ENCODE measurements at regions not wholly inside any gene's neighbourhood (a gene's known extent, or its start where the extent isn't known, plus 50 kb on each side); places are given as distances from the start of the nearest gene placed in this dataset.

GRCh38 chr2:15058015-15058720 lies 425.7 kb downstream of the LRATD1 start:
- ATAC-seq: peak; percentile 64
- intact Hi-C loops (cut with DNase I, micrococcal nuclease): no loop called here
- ChIA-PET POLR2A (no interaction called here), CTCF (interaction anchor here (0.7 to 1.7 kb wide), 5 partner anchors 21 to 177 kb away, joined by 3 read pairs; no protein-coding TSS in a partner anchor)
- no peaks in the 10 kb centered on the region for H3K36me3 Mint-ChIP-seq (ENCODE audit: low read depth)
- peak; percentile 41 for DNase-seq
- H3K4me1 Mint-ChIP-seq: no peaks in the 10 kb centered on the region
- no peaks in the 10 kb centered on the region for H3K9me3 Mint-ChIP-seq (ENCODE audit: low read depth)
- peaks cover 13% of the 10 kb centered on the region for H3K27me3 Mint-ChIP-seq
- H3K27ac Mint-ChIP-seq: no peak overlapping the region
- no peak overlapping the region for H3K4me3 Mint-ChIP-seq

DNA sequence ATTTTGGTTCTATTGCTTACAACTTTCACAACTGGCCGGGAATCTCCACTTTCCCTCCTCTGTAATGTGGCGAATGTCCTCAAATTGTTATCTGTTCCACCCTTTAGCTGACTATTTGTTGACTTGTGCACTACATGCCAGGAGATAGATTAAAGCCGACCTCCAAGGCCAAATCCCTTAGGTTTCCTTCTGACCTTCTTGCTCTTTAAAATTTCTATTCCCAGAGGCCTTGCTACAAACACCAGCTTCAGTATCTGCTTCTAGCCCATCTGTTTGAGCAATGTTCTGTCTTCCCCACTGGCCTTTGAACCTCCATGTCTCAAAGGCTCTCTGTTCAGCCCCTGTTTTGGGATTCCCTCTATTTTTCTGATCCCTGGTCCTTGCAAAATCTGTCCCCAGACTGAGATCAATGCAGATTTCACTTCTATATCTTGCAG lies 426.2 kb downstream of the LRATD1 start:
- DNase-seq (no peak), ATAC-seq (no peak)
- Mint-ChIP-seq H3K36me3 (ENCODE audit: low read depth) (no peaks in the 10 kb centered on the region), H3K4me3 (no peak overlapping the region), H3K27me3 (peaks cover 13% of the 10 kb centered on the region), H3K4me1 (no peaks in the 10 kb centered on the region), H3K9me3 (ENCODE audit: low read depth) (no peaks in the 10 kb centered on the region), H3K27ac (no peak overlapping the region)
- ChIA-PET POLR2A (no interaction called here), CTCF (interaction anchor here (0.7 to 1.7 kb wide), 3 partner anchors 37 to 167 kb away, joined by 3 read pairs; no protein-coding TSS in a partner anchor)
- intact Hi-C loops (cut with DNase I, micrococcal nuclease): no loop called here

DNA sequence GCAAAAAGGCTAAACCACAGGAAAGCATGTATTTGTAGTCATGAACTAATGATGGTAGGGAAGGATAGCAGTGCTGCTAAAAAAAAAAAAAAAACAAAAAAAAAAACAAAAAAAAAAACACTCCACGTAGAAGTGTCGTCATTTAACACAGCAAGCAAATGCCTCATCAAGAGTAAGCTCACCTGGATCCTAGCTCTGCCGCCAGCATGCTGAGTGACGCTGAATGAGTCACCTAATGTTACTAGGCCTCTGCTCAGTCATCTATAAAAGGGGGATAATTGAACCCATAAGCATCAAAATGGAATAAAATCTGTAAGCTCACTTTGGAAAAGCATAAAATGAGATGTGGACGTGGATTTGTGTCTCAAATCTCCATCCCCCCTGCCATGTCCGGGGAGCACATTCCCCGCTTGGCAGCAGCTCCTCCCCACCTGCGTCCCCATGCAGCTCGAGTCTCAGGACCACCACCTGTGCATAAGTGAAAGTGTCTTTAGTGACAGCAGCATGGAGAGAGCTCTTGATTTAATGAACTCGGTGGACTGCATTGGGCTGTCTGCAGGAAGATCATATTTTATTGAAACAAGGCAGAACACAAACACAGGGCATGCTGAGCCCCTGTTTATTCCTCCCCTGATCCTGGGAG lies 427.5 kb downstream of the LRATD1 start:
- POLR2A ChIA-PET: interaction anchor here (0.6 kb wide), 1 partner anchor 26 kb away, joined by 3 read pairs; no protein-coding TSS in a partner anchor
- no peak for ATAC-seq
- intact Hi-C loops (cut with DNase I, micrococcal nuclease): no loop called here
- peaks cover 11% of the 10 kb centered on the region for H3K27me3 Mint-ChIP-seq
- no peak overlapping the region for H3K4me3 Mint-ChIP-seq
- CTCF ChIA-PET: interaction anchor here (1.2 kb wide), 1 partner anchor 14 kb away, joined by 5 read pairs; no protein-coding TSS in a partner anchor
- no peak overlapping the region for H3K27ac Mint-ChIP-seq
- no peak for DNase-seq
- H3K9me3 Mint-ChIP-seq (ENCODE audit: low read depth): no peaks in the 10 kb centered on the region
- no peaks in the 10 kb centered on the region for H3K36me3 Mint-ChIP-seq (ENCODE audit: low read depth)
- no peaks in the 10 kb centered on the region for H3K4me1 Mint-ChIP-seq

- no peaks in the 10 kb centered on the region for H3K4me1 Mint-ChIP-seq
- ATAC-seq (no peak), DNase-seq (no peak)
- intact Hi-C loops (cut with DNase I, micrococcal nuclease): no loop called here
- no peak overlapping the region for H3K27ac Mint-ChIP-seq
- ChIA-PET CTCF (interaction anchor here (1.2 kb wide), 1 partner anchor 15 kb away, joined by 5 read pairs; no protein-coding TSS in a partner anchor), POLR2A (no interaction called here)
- no peak overlapping the region for H3K4me3 Mint-ChIP-seq
- no peaks in the 10 kb centered on the region for H3K36me3 Mint-ChIP-seq (ENCODE audit: low read depth)
- H3K27me3 Mint-ChIP-seq: peaks cover 9% of the 10 kb centered on the region
- no peaks in the 10 kb centered on the region for H3K9me3 Mint-ChIP-seq (ENCODE audit: low read depth)
Observed at GRCh38 chr2:15061268-15061667, 428.8 kb downstream of the LRATD1 start.

DNA sequence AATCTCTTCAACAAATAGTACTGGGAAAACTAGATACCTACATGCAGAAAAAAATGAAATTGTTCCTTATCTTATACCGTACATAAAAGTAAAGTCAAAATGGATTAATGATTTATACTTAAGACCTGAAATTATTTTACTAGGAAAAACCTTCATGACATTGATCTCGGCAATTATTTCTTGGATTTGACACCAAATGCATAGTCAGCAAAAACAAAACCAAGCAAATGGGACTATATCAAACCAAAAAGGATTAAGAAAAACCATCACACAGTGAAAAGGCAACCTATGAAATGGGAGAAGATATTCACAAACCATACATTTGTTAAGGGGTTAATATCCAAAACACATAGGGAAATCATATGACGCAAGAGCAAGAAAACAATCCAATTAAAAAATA lies 433.6 kb downstream of the LRATD1 start:
- peaks cover 9% of the 10 kb centered on the region for H3K27me3 Mint-ChIP-seq
- no peaks in the 10 kb centered on the region for H3K4me1 Mint-ChIP-seq
- POLR2A ChIA-PET: no interaction called here
- ATAC-seq (no peak), DNase-seq (no peak)
- intact Hi-C loops (cut with DNase I, micrococcal nuclease): no loop called here
- H3K36me3 Mint-ChIP-seq (ENCODE audit: low read depth): no peaks in the 10 kb centered on the region
- no peak overlapping the region for H3K4me3 Mint-ChIP-seq
- CTCF ChIA-PET: no interaction called here
- no peak overlapping the region for H3K27ac Mint-ChIP-seq
- H3K9me3 Mint-ChIP-seq (ENCODE audit: low read depth): no peaks in the 10 kb centered on the region

DNA sequence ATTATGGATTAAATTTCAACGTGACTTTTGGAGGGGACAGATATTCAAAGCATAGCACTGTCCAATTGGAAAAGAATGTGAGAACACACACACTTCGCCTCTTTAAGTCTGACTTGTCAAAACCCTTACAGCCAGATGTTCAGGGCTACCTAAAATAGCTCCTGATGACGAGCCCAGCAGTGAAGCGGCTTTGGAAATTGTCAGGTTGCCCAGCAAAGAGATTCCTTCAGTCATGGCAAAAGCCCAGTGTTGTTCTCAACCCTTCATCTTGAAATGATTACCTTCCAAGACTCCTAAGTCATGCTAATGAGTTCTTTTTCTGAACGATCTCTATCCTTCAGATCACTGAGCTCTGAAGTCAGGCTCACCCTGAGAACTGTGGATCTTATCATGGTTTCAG lies 436.6 kb downstream of the LRATD1 start:
- no peaks in the 10 kb centered on the region for H3K36me3 Mint-ChIP-seq (ENCODE audit: low read depth)
- H3K27ac Mint-ChIP-seq: no peak overlapping the region
- DNase-seq (no peak), ATAC-seq (no peak)
- intact Hi-C loops (cut with DNase I, micrococcal nuclease): no loop called here
- ChIA-PET POLR2A (no interaction called here), CTCF (no interaction called here)
- no peaks in the 10 kb centered on the region for H3K9me3 Mint-ChIP-seq (ENCODE audit: low read depth)
- H3K27me3 Mint-ChIP-seq: peaks cover 5% of the 10 kb centered on the region
- no peaks in the 10 kb centered on the region for H3K4me1 Mint-ChIP-seq
- H3K4me3 Mint-ChIP-seq: no peak overlapping the region

GRCh38 chr2:15072836-15073235 lies 440.3 kb downstream of the LRATD1 start:
- ChIA-PET CTCF (no interaction called here), POLR2A (no interaction called here)
- no peak overlapping the region for H3K27ac Mint-ChIP-seq
- H3K4me3 Mint-ChIP-seq: no peak overlapping the region
- H3K27me3 Mint-ChIP-seq: peaks cover 10% of the 10 kb centered on the region
- no peak for DNase-seq
- peaks cover 1% of the 10 kb centered on the region for H3K9me3 Mint-ChIP-seq (ENCODE audit: low read depth)
- intact Hi-C loops (cut with DNase I, micrococcal nuclease): no loop called here
- H3K36me3 Mint-ChIP-seq (ENCODE audit: low read depth): no peaks in the 10 kb centered on the region
- H3K4me1 Mint-ChIP-seq: no peaks in the 10 kb centered on the region
- no peak for ATAC-seq

DNA sequence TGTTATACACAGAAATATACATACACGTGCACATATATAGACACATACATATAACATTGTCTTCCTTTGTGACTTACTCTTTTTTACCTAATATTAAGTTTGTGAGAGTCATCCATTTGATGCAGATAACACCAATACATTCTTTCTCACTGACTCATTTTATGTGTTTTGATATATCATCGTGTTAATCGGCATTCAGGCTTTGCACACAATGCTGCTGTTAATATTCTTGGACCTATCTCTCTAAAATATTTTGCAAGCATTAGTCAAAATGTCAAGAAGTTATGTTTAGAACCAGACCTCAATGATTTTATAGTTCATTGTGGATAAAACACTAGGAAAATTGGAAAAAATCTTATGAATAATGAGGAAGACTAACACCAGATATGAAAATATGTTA lies 441.1 kb downstream of the LRATD1 start:
- peaks cover 7% of the 10 kb centered on the region for H3K27me3 Mint-ChIP-seq
- ATAC-seq (no peak), DNase-seq (no peak)
- ChIA-PET CTCF (no interaction called here), POLR2A (no interaction called here)
- H3K4me1 Mint-ChIP-seq: no peaks in the 10 kb centered on the region
- H3K4me3 Mint-ChIP-seq: no peak overlapping the region
- peaks cover 1% of the 10 kb centered on the region for H3K9me3 Mint-ChIP-seq (ENCODE audit: low read depth)
- H3K27ac Mint-ChIP-seq: no peak overlapping the region
- no peaks in the 10 kb centered on the region for H3K36me3 Mint-ChIP-seq (ENCODE audit: low read depth)
- intact Hi-C loops (cut with DNase I, micrococcal nuclease): no loop called here

DNA sequence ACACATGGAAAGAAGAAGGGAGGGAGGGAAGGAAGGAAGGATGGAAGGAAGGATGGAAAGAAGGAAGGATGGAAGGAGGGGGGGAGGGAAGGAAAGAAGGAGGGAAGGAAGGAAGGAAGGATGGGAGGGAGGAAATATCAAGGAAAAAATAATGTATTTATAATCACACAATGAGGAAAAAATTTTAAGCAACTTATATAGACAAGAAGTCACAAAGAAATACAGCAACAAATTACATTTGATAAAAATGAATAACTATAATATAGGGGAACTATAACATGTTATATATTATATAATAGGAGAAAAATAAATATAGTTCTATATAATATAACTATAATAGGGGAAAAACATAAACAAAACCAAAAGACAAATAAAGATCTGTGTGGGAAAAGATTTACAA lies 441.8 kb downstream of the LRATD1 start:
- CTCF ChIA-PET: no interaction called here
- intact Hi-C loops (cut with DNase I, micrococcal nuclease): no loop called here
- no peak for DNase-seq
- H3K36me3 Mint-ChIP-seq (ENCODE audit: low read depth): no peaks in the 10 kb centered on the region
- H3K27ac Mint-ChIP-seq: no peak overlapping the region
- H3K9me3 Mint-ChIP-seq (ENCODE audit: low read depth): peaks cover 1% of the 10 kb centered on the region
- POLR2A ChIA-PET: no interaction called here
- no peak for ATAC-seq
- no peak overlapping the region for H3K4me3 Mint-ChIP-seq
- H3K27me3 Mint-ChIP-seq: peaks cover 9% of the 10 kb centered on the region
- no peaks in the 10 kb centered on the region for H3K4me1 Mint-ChIP-seq

DNA sequence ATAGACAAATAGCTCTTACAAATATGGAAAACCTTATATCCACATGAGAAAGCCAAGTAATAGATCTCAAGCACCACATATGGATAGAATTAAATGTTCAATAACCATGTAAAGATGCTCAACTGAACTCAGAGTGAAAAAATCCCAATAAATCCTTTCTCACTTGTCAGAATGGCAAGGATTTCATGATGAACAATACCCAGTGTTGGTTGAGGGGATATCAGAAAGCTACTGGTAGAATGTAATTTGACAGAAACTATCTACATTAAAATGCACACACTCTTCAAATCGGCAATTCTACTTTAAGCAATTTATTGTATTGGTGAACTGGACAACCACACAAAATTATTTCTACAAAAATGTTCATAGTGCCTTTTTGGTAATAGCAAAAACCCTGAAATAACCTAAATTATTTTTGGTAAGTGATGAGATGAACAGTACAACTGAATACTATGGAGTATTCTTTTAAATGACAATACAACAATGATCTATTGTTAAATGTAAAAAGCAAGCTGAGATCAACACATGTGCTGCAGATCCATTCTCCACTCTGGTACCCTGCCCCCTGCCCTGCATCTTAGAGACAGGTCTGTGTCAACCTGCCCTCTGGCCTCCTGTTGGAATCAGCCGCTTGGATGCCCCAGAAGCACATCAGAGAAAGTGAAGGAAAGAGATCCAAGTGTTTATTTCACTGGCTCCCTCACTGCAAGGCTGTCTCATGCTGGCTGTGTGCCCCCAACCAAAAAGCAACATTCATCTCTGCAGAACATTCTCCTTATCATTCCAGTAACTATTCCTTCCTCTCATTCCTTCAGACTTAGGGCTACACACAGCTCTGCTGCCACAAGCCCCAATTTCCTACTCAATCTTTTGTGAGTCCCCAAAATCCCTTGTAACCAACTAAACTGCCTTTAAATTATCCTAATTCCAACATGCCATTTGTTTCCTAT lies 442.5 kb downstream of the LRATD1 start:
- CTCF ChIA-PET: no interaction called here
- peaks cover 9% of the 10 kb centered on the region for H3K27me3 Mint-ChIP-seq
- POLR2A ChIA-PET: no interaction called here
- H3K27ac Mint-ChIP-seq: no peak overlapping the region
- DNase-seq (no peak), ATAC-seq (no peak)
- H3K9me3 Mint-ChIP-seq (ENCODE audit: low read depth): peaks cover 1% of the 10 kb centered on the region
- no peaks in the 10 kb centered on the region for H3K36me3 Mint-ChIP-seq (ENCODE audit: low read depth)
- no peak overlapping the region for H3K4me3 Mint-ChIP-seq
- intact Hi-C loops (cut with DNase I, micrococcal nuclease): no loop called here
- no peaks in the 10 kb centered on the region for H3K4me1 Mint-ChIP-seq

DNA sequence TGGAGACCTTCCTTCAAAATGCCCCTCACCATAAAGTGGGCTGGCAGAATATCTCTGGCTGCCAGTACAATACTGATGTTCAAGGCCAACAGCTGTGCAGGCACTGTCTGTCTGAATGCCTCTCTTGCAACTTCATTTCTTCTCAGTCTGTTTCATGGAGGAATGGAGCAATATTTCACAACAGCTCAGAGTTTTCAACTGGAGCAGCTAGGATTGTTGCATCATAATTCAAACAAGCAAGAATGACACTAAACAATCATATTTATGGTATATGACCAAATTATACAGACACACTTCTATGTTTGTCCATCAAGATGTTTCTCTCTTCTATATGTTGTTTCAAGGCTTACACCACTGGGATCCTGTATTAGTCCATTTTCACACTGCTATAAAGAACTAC lies 444.2 kb downstream of the LRATD1 start:
- POLR2A ChIA-PET: no interaction called here
- H3K9me3 Mint-ChIP-seq (ENCODE audit: low read depth): peaks cover 1% of the 10 kb centered on the region

More for the DNA sequence above, 444.2 kb downstream of the LRATD1 start:
- ATAC-seq (no peak), DNase-seq (no peak)
- H3K4me3 Mint-ChIP-seq: no peak overlapping the region
- CTCF ChIA-PET: no interaction called here
- H3K27me3 Mint-ChIP-seq: peaks cover 7% of the 10 kb centered on the region
- H3K36me3 Mint-ChIP-seq (ENCODE audit: low read depth): no peaks in the 10 kb centered on the region
- intact Hi-C loops (cut with DNase I, micrococcal nuclease): no loop called here
- no peaks in the 10 kb centered on the region for H3K4me1 Mint-ChIP-seq
- H3K27ac Mint-ChIP-seq: no peak overlapping the region

Data from activated CD4-positive, alpha-beta T cell treated with anti-CD3 and anti-CD28 coated beads for 36 hours (primary cell).